ENCODE measurements at regions not wholly inside any gene's neighbourhood (a gene's known extent, or its start where the extent isn't known, plus 50 kb on each side); places are given as distances from the start of the nearest gene placed in this dataset.
A peak's percentile ranks its signal among the peaks of the same experiment; 100 is the strongest.

GRCh38 chr2:14284244-14284643, 348.3 kb upstream of the LRATD1 start:
- Histone ChIP-seq H3K36me3 (replicated peaks in 1 of 2; ENCODE audit: control insufficient read depth in 2 of 2, insufficient read depth in 2 of 2, low read length in 2 of 2) (no peaks in the 10 kb centered on the region), H3K27ac (replicated peaks; ENCODE audit: low read length) (no peak overlapping the region), H4K91ac (ENCODE audit: low read depth, low read length, poor library complexity) (no peak overlapping the region), H4K8ac (ENCODE audit: low read depth, low read length) (no peak overlapping the region), H2AFZ (ENCODE audit: low read length) (no peak overlapping the region), H2BK12ac (ENCODE audit: low read length) (no peak overlapping the region), H3K23ac (ENCODE audit: low read depth, low read length, poor library complexity) (no peak overlapping the region), H2AK5ac (ENCODE audit: low read depth, low read length) (no peak overlapping the region), H2BK5ac (ENCODE audit: low read length) (no peak overlapping the region), H2BK15ac (ENCODE audit: low read length) (no peak overlapping the region), H3K79me1 (ENCODE audit: low read depth, low read length) (no peaks in the 10 kb centered on the region), H3K4me1 (ENCODE audit: control insufficient read depth in 2 of 2, insufficient read depth in 1 of 2, low read depth in 1 of 2, low read length in 2 of 2) (no peaks in the 10 kb centered on the region), H3K4me3 (ENCODE audit: low read length in 2 of 2) (no peak overlapping the region), H3K9ac (ENCODE audit: low read depth, low read length, poor library complexity) (no peak overlapping the region), H2BK120ac (ENCODE audit: low read depth, low read length) (no peak overlapping the region), H3K4ac (ENCODE audit: low read length) (no peak overlapping the region), H3K9me3 (replicated peaks in 1 of 2; ENCODE audit: control insufficient read depth in 2 of 2, insufficient read depth in 1 of 2, low read depth in 1 of 2, low read length in 2 of 2) (no peaks in the 10 kb centered on the region), H3K27me3 (ENCODE audit: control insufficient read depth in 3 of 3, insufficient read depth in 3 of 3, low read depth in 1 of 3, low read length in 3 of 3) (no peaks in the 10 kb centered on the region), H3K18ac (ENCODE audit: low read length) (no peak overlapping the region), H3K14ac (ENCODE audit: low read length) (no peak overlapping the region), H3K4me2 (ENCODE audit: insufficient read depth, low read length, poor library complexity, severe bottlenecking) (no peak overlapping the region)
- DNase-seq (ENCODE audit: low spot score) = no peak

- Histone ChIP-seq H3K23ac (ENCODE audit: low read depth, low read length, poor library complexity) (no peak overlapping the region), H3K4me3 (ENCODE audit: low read length in 2 of 2) (no peak overlapping the region), H3K4ac (ENCODE audit: low read length) (no peak overlapping the region), H3K4me1 (ENCODE audit: control insufficient read depth in 2 of 2, insufficient read depth in 1 of 2, low read depth in 1 of 2, low read length in 2 of 2) (no peaks in the 10 kb centered on the region), H3K9me3 (replicated peaks in 1 of 2; ENCODE audit: control insufficient read depth in 2 of 2, insufficient read depth in 1 of 2, low read depth in 1 of 2, low read length in 2 of 2) (no peaks in the 10 kb centered on the region), H2BK12ac (ENCODE audit: low read length) (no peak overlapping the region), H3K18ac (ENCODE audit: low read length) (no peak overlapping the region), H3K79me1 (ENCODE audit: low read depth, low read length) (no peaks in the 10 kb centered on the region), H3K4me2 (ENCODE audit: insufficient read depth, low read length, poor library complexity, severe bottlenecking) (no peak overlapping the region), H2BK5ac (ENCODE audit: low read length) (no peak overlapping the region), H3K9ac (ENCODE audit: low read depth, low read length, poor library complexity) (no peak overlapping the region), H2AFZ (ENCODE audit: low read length) (no peak overlapping the region), H3K27me3 (ENCODE audit: control insufficient read depth in 3 of 3, insufficient read depth in 3 of 3, low read depth in 1 of 3, low read length in 3 of 3) (no peaks in the 10 kb centered on the region), H4K8ac (ENCODE audit: low read depth, low read length) (no peak overlapping the region), H2BK120ac (ENCODE audit: low read depth, low read length) (no peak overlapping the region), H4K91ac (ENCODE audit: low read depth, low read length, poor library complexity) (no peak overlapping the region), H3K14ac (ENCODE audit: low read length) (no peak overlapping the region), H2AK5ac (ENCODE audit: low read depth, low read length) (no peak overlapping the region), H2BK15ac (ENCODE audit: low read length) (no peak overlapping the region), H3K36me3 (replicated peaks in 1 of 2; ENCODE audit: control insufficient read depth in 2 of 2, insufficient read depth in 2 of 2, low read length in 2 of 2) (no peaks in the 10 kb centered on the region), H3K27ac (replicated peaks; ENCODE audit: low read length) (no peak overlapping the region)
- DNase-seq (ENCODE audit: low spot score) = no peak
- WGBS, 2 donors (ENCODE audit: extremely low coverage in 2 of 2, insufficient read length in 2 of 2, insufficient replicate concordance in 1 of 2) = no CpG with 5 or more reads among the region's 1 CpG
Observed at GRCh38 chr2:14285812-14286211, 346.7 kb upstream of the LRATD1 start.

DNA sequence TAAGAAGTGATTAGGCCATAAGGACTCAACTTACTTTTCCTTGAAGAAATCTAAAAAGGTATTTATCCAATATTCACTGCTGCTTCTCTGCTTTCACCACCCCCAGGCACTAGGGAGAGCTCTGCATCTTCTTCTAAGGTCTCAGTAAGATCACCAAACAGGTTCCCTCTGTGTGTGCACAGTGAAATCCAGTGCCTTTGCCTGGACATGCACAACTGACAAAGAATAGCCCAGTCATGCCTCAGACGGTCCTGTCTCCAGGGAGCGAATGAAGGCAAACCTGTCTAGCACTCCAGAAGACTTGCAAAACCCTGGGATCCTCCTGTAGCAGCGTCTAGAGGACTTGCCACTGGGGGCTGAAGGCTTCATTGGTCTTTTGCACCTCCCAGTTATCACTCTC, 344.5 kb upstream of the LRATD1 start:
- DNase-seq (ENCODE audit: low spot score) = no peak
- Histone ChIP-seq H3K9me3 (replicated peaks in 1 of 2; ENCODE audit: control insufficient read depth in 2 of 2, insufficient read depth in 1 of 2, low read depth in 1 of 2, low read length in 2 of 2) (no peaks in the 10 kb centered on the region), H3K23ac (ENCODE audit: low read depth, low read length, poor library complexity) (no peak overlapping the region), H2BK5ac (ENCODE audit: low read length) (no peak overlapping the region), H3K4me2 (ENCODE audit: insufficient read depth, low read length, poor library complexity, severe bottlenecking) (no peak overlapping the region), H3K27ac (replicated peaks; ENCODE audit: low read length) (no peak overlapping the region), H4K91ac (ENCODE audit: low read depth, low read length, poor library complexity) (no peak overlapping the region), H3K4me3 (ENCODE audit: low read length in 2 of 2) (no peak overlapping the region), H3K18ac (ENCODE audit: low read length) (no peak overlapping the region), H4K8ac (ENCODE audit: low read depth, low read length) (no peak overlapping the region), H2BK120ac (ENCODE audit: low read depth, low read length) (no peak overlapping the region), H3K9ac (ENCODE audit: low read depth, low read length, poor library complexity) (no peak overlapping the region), H3K27me3 (ENCODE audit: control insufficient read depth in 3 of 3, insufficient read depth in 3 of 3, low read depth in 1 of 3, low read length in 3 of 3) (no peaks in the 10 kb centered on the region), H3K4ac (ENCODE audit: low read length) (no peak overlapping the region), H2AK5ac (ENCODE audit: low read depth, low read length) (no peak overlapping the region), H2AFZ (ENCODE audit: low read length) (peak overlapping the region; percentile 49), H2BK12ac (ENCODE audit: low read length) (no peak overlapping the region), H2BK15ac (ENCODE audit: low read length) (no peak overlapping the region), H3K14ac (ENCODE audit: low read length) (no peak overlapping the region), H3K79me1 (ENCODE audit: low read depth, low read length) (no peaks in the 10 kb centered on the region), H3K4me1 (ENCODE audit: control insufficient read depth in 2 of 2, insufficient read depth in 1 of 2, low read depth in 1 of 2, low read length in 2 of 2) (peaks cover 0 to 1% of the 10 kb centered on the region in 2 donors), H3K36me3 (replicated peaks in 1 of 2; ENCODE audit: control insufficient read depth in 2 of 2, insufficient read depth in 2 of 2, low read length in 2 of 2) (no peaks in the 10 kb centered on the region)
- WGBS, 2 donors (ENCODE audit: extremely low coverage in 2 of 2, insufficient read length in 2 of 2, insufficient replicate concordance in 1 of 2) = no CpG with 5 or more reads among the region's 3 CpGs

GRCh38 chr2:14292964-14293363, 339.6 kb upstream of the LRATD1 start:
- no CpG with 5 or more reads among the region's 3 CpGs for WGBS, 2 donors (ENCODE audit: extremely low coverage in 2 of 2, insufficient read length in 2 of 2, insufficient replicate concordance in 1 of 2)
- H4K91ac ChIP-seq (ENCODE audit: low read depth, low read length, poor library complexity) = no peak overlapping the region
- no peak for DNase-seq (ENCODE audit: low spot score)

More at GRCh38 chr2:14292964-14293363, 339.6 kb upstream of the LRATD1 start:
- H3K18ac ChIP-seq (ENCODE audit: low read length) = no peak overlapping the region
- H3K27ac ChIP-seq (replicated peaks; ENCODE audit: low read length) = no peak overlapping the region
- no peak overlapping the region for H4K8ac ChIP-seq (ENCODE audit: low read depth, low read length)
- peaks cover 0 to 3% of the 10 kb centered on the region in 2 donors for H3K4me1 ChIP-seq (ENCODE audit: control insufficient read depth in 2 of 2, insufficient read depth in 1 of 2, low read depth in 1 of 2, low read length in 2 of 2)
- H2AK5ac ChIP-seq (ENCODE audit: low read depth, low read length) = no peak overlapping the region
- no peak overlapping the region for H3K9ac ChIP-seq (ENCODE audit: low read depth, low read length, poor library complexity)
- no peak overlapping the region for H2BK12ac ChIP-seq (ENCODE audit: low read length)
- no peaks in the 10 kb centered on the region for H3K36me3 ChIP-seq (replicated peaks in 1 of 2; ENCODE audit: control insufficient read depth in 2 of 2, insufficient read depth in 2 of 2, low read length in 2 of 2)
- no peak overlapping the region for H2BK5ac ChIP-seq (ENCODE audit: low read length)
- H2AFZ ChIP-seq (ENCODE audit: low read length) = no peak overlapping the region
- H3K79me1 ChIP-seq (ENCODE audit: low read depth, low read length) = no peaks in the 10 kb centered on the region
- no peaks in the 10 kb centered on the region for H3K9me3 ChIP-seq (replicated peaks in 1 of 2; ENCODE audit: control insufficient read depth in 2 of 2, insufficient read depth in 1 of 2, low read depth in 1 of 2, low read length in 2 of 2)
- no peak overlapping the region for H3K4ac ChIP-seq (ENCODE audit: low read length)
- H2BK15ac ChIP-seq (ENCODE audit: low read length) = no peak overlapping the region
- H2BK120ac ChIP-seq (ENCODE audit: low read depth, low read length) = no peak overlapping the region
- H3K14ac ChIP-seq (ENCODE audit: low read length) = no peak overlapping the region
- H3K4me3 ChIP-seq (ENCODE audit: low read length in 2 of 2) = no peak overlapping the region
- no peak overlapping the region for H3K4me2 ChIP-seq (ENCODE audit: insufficient read depth, low read length, poor library complexity, severe bottlenecking)
- H3K23ac ChIP-seq (ENCODE audit: low read depth, low read length, poor library complexity) = no peak overlapping the region
- no peaks in the 10 kb centered on the region for H3K27me3 ChIP-seq (ENCODE audit: control insufficient read depth in 3 of 3, insufficient read depth in 3 of 3, low read depth in 1 of 3, low read length in 3 of 3)

Measured in neuronal stem cell (in vitro differentiated cells).